ENCODE measurements at regions not wholly inside any gene's neighbourhood (a gene's known extent, or its start where the extent isn't known, plus 50 kb on each side); places are given as distances from the start of the nearest gene placed in this dataset.

DNA sequence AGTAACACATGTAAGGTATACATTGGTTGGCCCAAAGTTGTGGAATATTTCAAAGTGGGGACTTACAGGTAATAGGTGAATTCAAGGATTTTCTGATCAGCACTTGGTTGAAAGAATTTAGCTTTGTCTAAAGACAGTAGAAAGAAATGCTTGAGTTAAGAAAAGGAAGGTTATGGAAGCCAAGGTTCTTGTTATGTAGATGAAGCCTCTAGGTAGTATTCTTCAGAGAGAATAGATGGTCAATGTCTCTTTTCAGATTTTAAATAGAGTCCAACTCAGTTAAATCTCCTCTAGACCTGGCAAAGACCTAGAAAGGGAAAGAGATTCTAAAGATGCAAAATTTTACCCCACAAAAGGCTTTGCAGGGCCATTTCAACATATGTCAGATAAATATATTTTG, 157.4 kb downstream of the ANKRD30B start:
- no peak for DNase-seq

DNA sequence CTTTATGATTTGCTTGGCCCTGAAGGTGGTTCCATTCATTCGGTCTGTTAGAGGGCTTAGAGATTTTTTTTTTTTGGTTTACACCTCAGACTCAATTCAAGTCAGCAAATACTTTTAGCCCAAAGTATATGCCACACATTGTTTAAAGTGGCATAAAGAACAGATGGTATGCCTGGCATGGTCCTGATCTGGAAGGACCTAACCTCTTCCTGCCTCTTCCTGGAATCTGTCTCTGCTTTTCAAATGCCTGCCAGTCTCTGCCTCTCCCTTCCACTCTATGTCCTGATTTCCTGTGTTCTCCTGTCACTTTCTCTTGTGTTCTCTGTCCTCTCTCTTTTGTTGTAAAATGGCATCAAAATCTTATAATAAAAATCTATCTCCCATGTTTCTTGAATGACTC, 158.0 kb downstream of the ANKRD30B start:
- no peak for DNase-seq

DNA sequence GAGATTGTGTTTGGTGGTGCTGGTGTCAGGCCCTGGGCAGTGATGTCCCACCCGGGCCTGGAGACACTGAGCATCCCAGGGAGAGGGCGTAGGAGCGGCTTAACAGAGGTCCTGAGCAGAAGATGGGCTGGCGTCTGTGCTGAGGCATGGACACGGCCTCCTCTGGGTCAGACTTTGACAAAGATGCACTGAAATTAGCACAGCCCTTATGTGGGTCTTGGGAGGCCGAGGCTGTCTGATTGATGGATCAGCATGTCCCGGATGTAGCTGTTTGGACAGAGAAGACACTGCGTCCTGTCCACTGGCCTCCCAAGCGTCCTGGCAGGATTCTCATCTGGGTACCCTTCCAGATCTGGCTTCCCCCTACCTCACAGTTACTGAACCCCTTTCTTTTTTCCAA, 159.4 kb downstream of the ANKRD30B start:
- no peak for DNase-seq

DNA sequence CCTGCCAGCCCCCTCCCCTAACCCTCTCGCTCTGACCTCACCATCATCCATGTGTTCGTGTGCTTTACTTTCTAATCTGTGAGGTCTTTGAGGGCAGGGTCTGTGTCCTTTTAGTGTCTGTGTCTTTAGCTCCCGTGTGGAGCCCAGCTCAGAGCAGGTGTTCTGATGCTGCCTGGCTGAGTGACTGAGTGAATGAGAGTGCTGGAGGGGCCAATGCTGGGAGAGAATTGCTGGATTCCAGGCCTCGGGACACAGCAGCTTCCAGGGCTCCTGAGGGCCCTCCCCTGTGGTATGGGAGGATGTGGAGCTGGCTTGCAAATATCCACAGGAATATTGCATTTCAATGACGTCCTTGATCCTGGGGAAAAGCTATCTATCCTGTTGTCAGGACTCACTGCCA, 160.6 kb downstream of the ANKRD30B start:
- DNase-seq, result no peak

DNA sequence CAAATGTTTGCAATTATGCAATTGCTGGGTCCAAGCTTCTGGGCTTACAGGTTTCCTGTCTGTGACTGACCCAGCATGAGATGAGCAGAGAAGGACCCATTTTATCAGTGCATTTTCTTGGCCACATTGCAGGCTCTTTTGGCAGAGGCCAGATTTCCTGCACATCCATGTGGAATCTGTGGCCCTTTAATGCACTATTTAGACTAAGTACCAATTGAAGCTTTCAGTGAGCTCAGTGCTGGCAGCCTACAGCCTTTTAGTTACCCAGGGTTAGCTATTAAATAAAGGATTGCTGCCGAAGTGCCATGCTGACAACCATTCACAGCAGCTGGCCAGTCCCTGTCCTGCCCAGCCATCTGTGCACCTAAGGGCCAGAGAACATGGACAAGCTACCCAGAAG, 165.0 kb downstream of the ANKRD30B start:
- DNase-seq, result no peak

DNA sequence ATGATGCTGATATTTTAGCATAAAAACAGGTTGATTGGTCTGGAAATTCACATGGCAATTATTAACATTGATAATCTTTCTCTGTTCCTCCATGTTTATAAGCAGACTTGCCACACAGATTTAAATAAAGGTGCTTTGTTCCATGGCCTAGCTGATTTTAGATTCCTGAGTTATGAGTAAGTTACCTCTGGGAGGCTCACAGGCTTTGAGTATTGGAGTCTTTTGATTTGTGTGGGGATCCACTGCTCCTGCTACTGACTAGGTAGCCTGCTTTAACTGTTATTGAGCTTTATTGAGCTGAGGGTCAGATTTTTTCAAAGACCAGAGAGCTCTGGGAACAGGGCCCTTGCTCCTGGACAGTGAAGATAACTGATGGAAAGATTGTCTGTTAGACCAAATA, 166.1 kb downstream of the ANKRD30B start:
- no peak for DNase-seq

DNA sequence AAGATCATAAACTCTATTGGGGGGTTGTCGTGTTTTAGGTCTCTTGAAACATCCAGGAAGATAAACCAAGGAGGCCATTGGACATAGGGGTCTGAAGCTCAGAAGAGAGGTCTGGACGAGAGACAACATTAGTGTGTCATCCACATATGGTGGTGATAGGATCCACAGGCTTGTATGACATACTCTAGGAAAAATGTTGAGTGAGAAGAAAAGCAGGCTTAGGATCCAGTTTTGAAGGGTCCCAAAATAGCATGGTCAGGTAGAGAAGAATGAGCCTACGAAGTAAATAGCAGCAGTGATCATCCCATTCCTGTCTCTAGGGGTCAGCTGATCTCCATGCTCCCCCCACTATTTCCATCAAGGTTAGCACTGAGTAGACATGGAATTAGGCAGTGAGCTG, 166.8 kb downstream of the ANKRD30B start:
- DNase-seq, result no peak

DNA sequence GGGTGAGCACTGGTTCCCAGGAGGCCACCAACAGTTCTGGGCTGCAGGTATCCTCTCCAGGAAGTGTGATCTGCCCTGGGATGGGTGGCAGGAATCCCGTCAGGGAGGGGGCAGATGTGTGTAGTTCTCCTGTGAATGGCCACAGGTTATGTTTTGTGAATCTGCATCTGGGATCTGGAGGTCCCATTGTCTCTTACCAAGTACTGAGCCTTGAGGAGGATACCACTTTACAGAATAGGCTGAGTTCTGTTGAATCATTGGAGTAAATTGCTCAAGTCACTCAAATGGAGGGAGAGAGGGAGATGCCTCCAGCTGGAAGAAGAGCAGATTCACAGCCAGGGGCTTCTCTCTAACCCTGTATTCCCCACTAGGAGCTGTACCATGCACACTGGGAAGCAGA, 168.2 kb downstream of the ANKRD30B start:
- DNase-seq, result no peak

DNA sequence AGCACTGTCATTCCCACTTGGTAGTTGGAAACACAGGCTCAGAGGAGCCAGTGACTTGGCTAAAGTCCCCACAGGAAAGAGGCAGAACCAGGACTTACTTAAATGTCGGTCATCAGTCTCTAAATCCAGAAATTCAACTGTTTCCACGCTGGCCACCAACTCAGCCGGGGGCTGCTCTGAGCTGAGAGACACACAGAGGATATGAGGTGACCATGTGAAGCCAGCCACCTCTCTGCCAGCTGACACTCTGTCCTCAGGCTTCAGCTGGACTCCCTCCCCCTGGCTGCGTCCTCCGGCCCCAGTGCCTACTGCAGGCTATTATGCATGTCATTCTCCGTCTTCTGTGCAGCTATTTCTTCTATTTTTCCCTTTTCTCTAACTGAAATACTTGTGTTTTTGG, 168.9 kb downstream of the ANKRD30B start:
- no peak for DNase-seq

DNA sequence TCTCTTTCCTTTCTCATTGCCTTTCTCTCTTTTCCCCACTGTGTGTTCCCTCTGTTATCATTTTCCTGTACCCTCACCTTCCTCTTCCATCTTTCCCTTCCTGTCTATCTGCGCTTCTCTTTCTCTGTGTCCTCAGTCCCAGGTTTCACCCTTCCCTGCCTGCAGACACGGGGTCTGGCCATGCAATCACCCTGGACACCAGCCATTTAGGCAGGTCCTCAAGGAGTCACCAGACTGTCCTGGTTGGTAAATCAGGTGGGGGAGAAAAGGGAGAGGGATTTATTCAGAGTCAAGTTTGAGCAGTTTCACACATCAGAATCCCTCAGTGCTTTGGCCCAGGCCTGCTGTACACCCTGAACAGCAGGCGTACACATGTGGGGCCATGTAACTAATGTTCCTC, 169.3 kb downstream of the ANKRD30B start:
- no peak for DNase-seq

DNA sequence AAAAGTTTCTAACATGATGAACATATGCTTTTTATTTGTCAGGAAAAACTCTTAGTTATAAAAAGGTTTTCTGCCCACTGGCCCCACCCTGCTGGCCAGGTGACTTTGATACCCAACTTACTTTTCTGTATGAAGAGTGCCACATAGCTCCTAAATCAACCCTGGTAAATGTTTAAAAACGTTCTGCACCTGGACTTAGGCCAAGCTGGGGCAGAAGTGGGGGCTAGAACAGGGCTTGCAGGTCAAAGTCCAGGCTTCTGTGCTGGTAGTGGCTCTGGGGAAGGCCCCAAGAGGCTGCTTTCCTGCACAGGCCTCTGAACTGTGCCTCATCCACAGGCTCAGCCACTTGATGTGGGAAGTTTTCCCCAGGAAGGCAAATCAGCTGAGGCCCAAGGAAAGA, 171.7 kb downstream of the ANKRD30B start:
- DNase-seq, result no peak

DNA sequence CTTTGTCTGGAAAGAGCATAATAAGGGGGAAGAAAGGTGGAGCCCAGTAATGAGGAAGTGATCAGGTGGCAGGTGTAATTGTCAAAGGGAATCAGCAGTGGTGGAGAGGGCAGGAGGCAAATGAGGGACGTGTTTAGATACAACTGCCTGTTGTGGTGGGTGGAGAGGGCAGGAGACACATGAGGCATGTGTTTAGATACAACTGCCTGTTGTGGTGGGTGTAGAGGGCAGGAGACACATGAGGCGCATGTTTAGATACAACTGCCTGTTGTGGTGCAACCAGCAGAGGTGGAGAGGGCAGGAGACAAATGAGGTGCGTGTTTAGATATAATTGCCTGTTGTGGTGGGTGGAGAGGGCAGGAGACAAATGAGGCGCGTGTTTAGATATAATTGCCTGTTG, 173.1 kb downstream of the ANKRD30B start:
- DNase-seq, result no peak

DNA sequence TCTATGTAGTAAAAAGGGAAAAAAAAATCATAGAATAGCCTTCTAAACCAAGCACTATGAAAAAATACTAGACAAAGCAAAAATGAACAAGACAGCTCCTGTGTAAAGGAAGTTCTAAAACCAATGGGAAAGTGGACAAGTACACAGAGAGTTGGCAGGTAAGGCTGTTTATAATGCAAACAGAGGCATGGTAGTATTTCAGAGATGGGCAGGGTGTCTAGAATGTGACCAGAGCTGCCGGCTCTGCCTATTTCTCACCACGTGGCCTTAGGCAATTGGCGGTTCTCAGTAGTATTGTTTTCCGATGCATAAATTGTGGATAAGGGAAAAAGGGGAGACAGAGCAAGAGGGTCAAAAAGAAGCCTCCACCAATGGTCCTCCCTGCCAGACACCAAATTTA, 173.6 kb downstream of the ANKRD30B start:
- DNase-seq, result no peak

DNA sequence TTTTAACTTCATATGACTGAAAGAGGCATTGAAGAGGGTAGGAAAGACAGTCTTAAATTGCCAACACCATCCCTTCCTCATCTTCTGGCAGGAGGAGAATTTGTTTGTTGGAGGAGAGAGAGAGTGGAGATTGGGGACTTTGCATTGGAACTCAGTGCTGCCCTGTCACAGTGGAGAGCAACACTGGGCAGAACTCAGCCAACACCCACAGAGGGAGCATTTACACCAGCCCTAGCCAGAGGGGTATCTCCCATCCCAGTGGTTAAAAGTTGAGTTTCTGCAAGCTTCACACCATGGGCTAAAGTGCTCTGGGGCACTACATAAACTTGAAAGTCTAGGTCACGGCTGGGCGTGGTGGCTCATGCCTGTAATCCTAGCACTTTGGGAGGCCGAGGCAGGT, 174.1 kb downstream of the ANKRD30B start:
- DNase-seq, result no peak

DNA sequence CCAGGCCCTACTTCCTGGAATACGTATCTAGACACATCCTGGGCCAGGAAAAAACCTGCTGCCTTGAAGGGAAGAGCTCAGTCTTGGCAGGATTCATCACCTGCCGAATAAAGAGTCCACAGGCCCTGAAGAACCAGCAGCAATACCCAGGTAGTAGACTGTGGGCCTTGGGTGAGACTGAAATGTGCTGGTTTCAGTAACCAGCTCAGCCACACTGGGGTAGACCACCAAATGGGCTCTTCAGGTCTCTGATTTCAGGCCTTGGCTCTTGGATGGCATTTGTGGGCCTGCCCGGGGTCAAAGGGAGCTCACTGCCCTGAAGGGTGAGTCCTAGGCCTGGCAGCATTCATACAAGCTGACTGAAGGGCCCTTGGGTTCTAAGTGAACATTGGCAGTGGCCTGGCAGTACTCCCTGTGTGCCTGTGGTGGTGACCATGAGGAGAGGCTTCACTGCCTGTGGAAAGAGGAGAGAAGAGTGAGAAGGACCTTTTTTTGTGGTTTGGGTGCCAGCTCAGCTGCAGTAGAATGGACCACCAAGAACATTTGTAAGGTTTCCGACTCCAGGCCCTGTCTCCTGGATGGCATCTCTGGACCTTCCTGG, 175.1 kb downstream of the ANKRD30B start:
- no peak for DNase-seq

DNA sequence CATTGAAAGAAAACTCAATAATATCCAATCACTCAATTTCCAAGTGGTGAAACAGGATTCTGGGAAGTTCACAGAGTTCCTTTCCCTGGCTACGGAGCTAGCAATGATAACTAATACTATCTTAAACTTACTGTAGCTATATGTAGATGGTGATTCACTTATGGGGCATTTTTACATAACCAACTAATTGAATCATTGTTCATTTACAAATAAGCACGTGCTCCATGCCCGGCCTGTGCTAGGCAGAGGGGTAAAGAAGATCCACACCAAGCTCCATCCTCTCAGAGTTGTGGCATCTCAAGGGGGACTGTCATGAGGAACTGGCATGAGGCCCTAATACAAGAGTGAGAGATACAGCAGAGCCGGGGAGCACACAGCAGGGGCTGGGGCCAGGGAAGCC, 176.3 kb downstream of the ANKRD30B start:
- DNase-seq, result no peak

DNA sequence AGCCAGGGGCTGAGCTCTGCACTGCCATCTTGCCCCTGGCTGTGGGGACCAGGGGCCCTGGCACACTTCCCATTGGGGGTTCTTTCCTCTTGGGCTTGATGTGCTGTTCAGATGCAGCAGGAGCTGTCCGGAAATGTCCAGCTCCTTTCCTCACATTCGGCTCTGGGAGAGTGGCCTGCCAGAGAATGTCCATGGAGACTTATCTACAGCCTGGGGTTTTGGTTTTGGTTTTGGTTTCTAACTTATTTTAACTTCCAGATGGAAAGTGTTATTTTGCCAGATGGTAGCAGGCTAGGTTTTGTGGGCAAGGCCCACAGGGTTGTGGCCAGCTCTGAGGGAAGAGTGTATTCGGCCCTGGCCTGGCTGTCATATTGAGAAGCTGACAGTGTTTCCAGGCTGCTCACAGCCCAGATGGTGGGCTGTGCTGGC, 177.3 kb downstream of the ANKRD30B start:
- DNase-seq, result no peak

DNA sequence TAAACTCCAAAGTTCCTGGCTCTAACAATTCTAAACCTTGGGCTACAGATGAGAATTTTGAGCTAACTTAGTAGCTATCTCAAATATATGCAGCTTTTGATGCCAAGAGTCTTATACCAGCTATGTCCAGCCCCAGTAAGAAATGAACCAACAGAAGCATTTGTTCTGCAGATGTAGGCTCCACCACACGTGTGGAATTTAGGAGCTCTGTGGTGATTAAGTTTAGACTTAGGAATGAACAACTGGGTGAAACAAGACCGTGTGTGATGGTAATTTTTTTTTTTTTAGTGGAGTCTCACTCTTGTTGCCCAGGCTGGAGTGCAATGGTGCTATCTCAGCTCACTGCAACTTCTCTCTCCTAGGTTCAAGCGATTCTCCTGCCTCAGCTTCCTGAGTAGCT, 179.7 kb downstream of the ANKRD30B start:
- no peak for DNase-seq

DNA sequence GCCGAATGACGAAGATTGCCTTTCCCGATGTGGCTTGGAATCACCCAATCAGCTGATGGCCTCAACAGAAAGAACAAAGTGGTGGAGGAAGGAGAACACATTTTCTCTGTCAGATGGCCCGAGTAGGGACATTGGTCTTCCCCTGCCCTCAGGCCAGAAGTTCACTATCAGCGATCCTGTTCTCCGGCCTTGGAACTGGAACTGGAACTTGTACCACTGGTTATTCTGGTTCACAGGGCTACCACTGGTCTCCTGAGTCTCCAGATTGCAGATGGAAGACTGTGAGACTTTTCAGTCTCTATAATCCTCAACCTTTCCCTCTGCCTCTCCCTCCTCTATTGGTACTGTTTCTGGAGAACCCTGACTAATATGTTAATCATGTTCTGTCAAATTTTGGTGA, 180.4 kb downstream of the ANKRD30B start:
- no peak for DNase-seq

DNA sequence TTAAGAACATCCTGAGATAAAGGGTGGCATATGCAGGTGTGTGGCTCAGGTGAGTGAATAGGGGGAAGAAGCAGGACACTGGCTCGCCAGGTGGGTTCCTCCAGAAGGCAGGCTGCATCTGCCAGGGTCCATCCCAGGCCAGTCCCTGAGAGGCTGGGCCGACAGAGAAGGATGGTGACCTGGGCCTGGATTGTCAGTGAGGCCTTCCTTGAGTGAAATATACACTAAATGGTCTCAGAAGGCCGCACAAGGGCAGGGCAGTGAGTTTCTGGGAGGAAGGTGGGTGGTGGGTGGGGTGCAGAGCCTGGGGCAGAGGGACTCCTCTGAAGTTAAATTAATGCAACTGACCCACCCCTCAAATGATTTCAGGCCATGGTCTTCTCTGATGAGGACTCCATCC, 182.1 kb downstream of the ANKRD30B start:
- no peak for DNase-seq

DNA sequence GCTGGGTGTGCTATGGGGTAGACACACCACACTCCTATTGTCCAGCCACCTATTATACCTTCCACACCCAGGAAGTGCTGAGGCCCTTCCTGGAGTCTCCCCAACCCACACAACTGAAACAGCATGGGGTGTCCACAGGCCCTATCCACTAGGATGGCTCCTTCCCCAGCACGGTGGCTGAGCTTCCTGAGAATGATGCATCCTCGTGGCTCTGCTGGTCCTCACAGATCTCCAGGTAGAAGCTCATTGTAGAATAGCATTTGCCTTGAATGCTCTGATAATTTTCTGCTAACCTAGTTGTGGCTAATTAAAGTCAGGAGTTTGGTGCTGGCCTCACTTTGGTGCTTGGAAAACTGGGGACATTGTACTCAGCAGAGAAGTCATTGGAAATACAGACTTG, 182.6 kb downstream of the ANKRD30B start:
- no peak for DNase-seq

DNA sequence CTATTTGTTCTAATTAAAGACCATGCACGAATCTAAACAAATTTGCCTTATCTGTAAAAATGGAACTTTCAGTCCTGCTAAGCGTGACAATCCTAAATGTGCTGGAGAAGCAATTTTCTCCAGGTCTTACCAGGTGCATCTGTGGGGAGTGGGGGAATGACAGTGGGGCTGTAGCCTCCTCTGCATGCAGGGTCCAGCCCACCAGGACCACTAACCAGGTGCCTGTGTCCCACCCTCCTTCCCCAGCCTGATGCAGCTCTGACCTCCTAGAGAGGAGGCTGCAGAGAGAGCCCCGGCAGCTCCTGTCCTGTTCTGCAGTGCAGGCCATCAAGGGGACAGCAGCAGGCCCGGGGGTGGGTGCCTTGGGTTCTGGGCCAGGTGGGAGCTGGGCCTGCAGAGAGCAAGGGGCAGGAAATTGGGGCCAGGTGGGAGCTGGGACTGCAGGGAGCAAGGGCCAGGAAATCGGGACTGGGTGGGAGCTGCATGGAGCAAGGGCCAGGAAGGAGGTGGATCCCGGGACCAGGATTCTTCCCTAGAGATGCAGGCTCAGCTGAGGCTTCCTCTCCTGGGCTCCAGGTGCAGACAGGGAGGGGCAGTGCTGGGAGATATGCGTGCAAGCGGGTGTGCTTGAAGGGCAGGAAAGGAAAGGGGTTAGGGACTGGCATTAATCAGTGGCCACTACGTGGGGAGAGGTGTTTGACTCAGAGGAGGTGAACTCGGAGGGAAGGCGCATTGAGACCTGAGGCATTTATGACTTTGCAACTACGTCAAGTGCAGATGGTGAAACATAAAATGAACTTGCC, 185.3 kb downstream of the ANKRD30B start:
- DNase-seq, result no peak

DNA sequence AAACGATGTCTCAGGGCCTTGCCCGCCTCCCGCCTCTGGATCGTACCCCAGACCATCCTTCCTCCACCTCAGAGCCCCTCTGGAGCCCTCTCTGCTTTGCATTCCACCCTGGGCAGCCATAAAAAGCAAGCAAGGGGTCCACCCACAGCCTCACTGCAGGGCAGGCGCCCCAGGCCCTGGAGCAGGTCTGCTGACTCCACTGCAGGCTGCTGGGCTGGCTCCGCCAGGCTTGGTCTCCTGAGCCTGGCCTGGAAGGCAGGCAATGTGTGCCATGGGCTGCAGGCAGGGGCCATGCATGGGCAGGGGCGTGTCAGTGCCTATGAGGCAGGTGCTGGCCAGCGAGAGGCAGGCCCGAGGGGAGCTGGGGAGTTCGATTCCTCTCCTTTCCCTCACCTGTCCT, 186.0 kb downstream of the ANKRD30B start:
- DNase-seq, result no peak

DNA sequence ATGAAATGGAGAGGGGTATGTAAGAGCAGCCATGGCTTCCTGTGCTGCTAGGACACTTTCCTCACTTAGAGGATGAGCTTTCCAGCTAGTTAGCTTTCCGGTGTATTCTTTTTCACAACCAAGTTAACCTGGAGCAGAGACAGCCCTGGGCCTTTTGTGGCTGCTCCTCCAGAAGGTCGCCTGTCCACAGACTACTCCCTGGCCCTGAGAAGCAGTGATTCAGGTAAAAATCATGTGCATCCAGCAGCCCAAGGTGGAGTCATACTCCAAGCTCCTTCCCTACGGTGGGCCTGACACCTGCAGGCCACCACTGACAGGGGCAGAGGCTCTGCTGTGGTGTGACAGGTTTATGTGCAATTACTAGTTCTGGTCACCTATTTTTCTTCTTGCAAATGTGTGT, 187.2 kb downstream of the ANKRD30B start:
- no peak for DNase-seq

DNA sequence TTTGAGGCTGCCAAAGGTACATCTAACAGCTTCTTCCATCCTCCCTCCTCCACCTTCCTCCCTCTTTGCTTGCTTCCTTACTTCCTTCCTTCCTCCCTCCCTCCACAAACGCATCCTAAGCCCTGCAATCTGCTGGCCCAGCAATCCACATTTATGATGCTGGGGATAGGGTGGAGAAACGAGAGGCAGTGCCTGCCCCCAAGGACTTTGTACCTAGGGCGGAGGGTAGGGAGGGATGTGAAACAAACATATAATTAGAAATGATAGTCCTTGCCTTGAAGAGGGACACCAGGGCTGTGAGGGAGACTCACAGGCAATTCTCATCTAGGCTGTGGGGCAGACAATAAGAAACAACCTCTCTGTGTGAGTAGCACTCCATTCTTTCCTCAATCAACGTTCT, 188.3 kb downstream of the ANKRD30B start:
- DNase-seq, result no peak
